Osteoblast (primary cell): ENCODE measurements at regions not wholly inside any gene's neighbourhood (a gene's known extent, or its start where the extent isn't known, plus 50 kb on each side); places are given as distances from the start of the nearest gene placed in this dataset.

ENCODE experiments used
- DNase-seq: peaks from one replicate; pipeline ENCODE4 v3.0.0; 2011; ENCODE audit warnings: low spot score, mixed read lengths; ENCODE audit not compliant: insufficient read length; ENCODE audit errors: missing footprints
- H2AFZ ChIP-seq: 2 replicates; pipeline ENCODE4 v1.6.0; 2011; ENCODE audit warnings: mild to moderate bottlenecking, low read length
- H3K27ac ChIP-seq: 2 replicates; pipeline ENCODE4 v1.5.1; 2011; ENCODE audit warnings: mild to moderate bottlenecking, low read depth, low read length, moderate library complexity
- H3K27me3 ChIP-seq: 2 replicates; pipeline ENCODE4 v1.6.0; 2012; ENCODE audit warnings: mild to moderate bottlenecking, control low read depth, inconsistent platforms, low read length, moderate library complexity; ENCODE audit not compliant: insufficient read depth
- H3K36me3 ChIP-seq: 2 replicates; pipeline ENCODE4 v1.5.1; 2011; ENCODE audit warnings: mild to moderate bottlenecking, low read length, control low read depth, moderate library complexity; ENCODE audit not compliant: insufficient read depth
- H3K4me1 ChIP-seq: 2 replicates; pipeline ENCODE4 v1.5.1; 2011; ENCODE audit warnings: mild to moderate bottlenecking, low read length, control low read depth, moderate library complexity; ENCODE audit not compliant: insufficient read depth
- H3K4me2 ChIP-seq: 2 replicates; pipeline ENCODE4 v1.6.0; 2011; ENCODE audit warnings: mild to moderate bottlenecking, low read length; ENCODE audit not compliant: insufficient read depth
- H3K4me3 ChIP-seq: fragments of 200-600 bp; sonication (generic); 3 replicates; pipeline ENCODE4 v1.5.1; 2012; ENCODE audit warnings: mild to moderate bottlenecking, low read length, inconsistent platforms; ENCODE audit not compliant: insufficient read depth
- H3K79me2 ChIP-seq: 2 replicates; pipeline ENCODE4 v1.6.0; 2012; ENCODE audit warnings: mild to moderate bottlenecking, low read length, control low read depth, inconsistent platforms; ENCODE audit not compliant: insufficient read depth
- H3K9me3 ChIP-seq: 2 replicates; pipeline ENCODE4 v1.5.1; 2011; ENCODE audit warnings: low read depth, low read length, control low read depth
- H4K20me1 ChIP-seq: 2 replicates; pipeline ENCODE4 v1.6.0; 2012; ENCODE audit warnings: mild to moderate bottlenecking, low read length, control low read depth; ENCODE audit not compliant: insufficient read depth
- TF ChIP-seq, protein P1 (sequence below): IDR thresholded peaks from 2 replicates; pipeline ENCODE4 v1.5.1; 2011; ENCODE audit warnings: mild to moderate bottlenecking, low read depth, low read length, moderate library complexity; ENCODE audit errors: extremely low read depth

DNA sequence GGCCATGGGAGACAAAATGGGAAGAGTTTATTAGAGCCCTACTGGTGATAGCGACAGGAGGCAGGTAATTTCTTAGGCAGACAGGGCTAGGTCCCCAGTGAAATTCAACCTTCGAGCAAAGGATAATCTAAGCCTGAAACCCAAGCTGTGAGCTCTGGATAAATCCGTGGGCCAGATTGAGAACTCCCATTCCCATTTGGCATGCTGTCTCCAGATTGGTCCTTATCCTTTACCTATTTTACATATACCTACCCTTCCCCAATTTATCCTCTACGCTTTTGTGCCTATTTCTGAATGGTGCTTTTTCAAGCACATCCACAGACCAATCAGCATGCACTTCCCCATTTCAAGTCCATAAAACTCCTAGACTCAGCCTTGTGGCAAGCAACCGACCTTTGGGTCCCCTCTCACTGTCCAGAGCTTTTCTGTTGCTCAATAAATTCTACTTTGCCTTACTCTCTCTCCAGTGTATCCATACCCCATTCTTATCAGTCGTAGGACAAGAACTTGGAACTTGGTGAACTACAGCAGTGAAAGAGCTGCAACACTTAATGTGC is 268.0 kb downstream of the MYCN start:
- no peaks in the 10 kb centered on the region for H3K9me3 ChIP-seq
- TF ChIP-seq, protein P1, sequence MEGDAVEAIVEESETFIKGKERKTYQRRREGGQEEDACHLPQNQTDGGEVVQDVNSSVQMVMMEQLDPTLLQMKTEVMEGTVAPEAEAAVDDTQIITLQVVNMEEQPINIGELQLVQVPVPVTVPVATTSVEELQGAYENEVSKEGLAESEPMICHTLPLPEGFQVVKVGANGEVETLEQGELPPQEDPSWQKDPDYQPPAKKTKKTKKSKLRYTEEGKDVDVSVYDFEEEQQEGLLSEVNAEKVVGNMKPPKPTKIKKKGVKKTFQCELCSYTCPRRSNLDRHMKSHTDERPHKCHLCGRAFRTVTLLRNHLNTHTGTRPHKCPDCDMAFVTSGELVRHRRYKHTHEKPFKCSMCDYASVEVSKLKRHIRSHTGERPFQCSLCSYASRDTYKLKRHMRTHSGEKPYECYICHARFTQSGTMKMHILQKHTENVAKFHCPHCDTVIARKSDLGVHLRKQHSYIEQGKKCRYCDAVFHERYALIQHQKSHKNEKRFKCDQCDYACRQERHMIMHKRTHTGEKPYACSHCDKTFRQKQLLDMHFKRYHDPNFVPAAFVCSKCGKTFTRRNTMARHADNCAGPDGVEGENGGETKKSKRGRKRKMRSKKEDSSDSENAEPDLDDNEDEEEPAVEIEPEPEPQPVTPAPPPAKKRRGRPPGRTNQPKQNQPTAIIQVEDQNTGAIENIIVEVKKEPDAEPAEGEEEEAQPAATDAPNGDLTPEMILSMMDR: no peak
- H3K27ac ChIP-seq: no peak overlapping the region

GRCh38 chr2:16207611-16208010 is 267.3 kb downstream of the MYCN start:
- Histone ChIP-seq H4K20me1 (no peaks in the 10 kb centered on the region), H3K4me3 (no peak overlapping the region), H3K36me3 (no peaks in the 10 kb centered on the region), H3K4me2 (no peak overlapping the region), H2AFZ (no peak overlapping the region), H3K79me2 (no peaks in the 10 kb centered on the region), H3K4me1 (no peaks in the 10 kb centered on the region), H3K27ac (no peak overlapping the region), H3K27me3 (no peaks in the 10 kb centered on the region), H3K9me3 (no peaks in the 10 kb centered on the region)
- TF ChIP-seq, protein P1: no peak
- DNase-seq: no peak

More for the DNA sequence above, 268.0 kb downstream of the MYCN start:
- DNase-seq: no peak
- Histone ChIP-seq H3K4me1 (no peaks in the 10 kb centered on the region), H3K27me3 (no peaks in the 10 kb centered on the region), H4K20me1 (no peaks in the 10 kb centered on the region), H3K79me2 (no peaks in the 10 kb centered on the region), H3K4me3 (no peak overlapping the region), H3K4me2 (no peak overlapping the region), H3K36me3 (no peaks in the 10 kb centered on the region), H2AFZ (no peak overlapping the region)

DNA sequence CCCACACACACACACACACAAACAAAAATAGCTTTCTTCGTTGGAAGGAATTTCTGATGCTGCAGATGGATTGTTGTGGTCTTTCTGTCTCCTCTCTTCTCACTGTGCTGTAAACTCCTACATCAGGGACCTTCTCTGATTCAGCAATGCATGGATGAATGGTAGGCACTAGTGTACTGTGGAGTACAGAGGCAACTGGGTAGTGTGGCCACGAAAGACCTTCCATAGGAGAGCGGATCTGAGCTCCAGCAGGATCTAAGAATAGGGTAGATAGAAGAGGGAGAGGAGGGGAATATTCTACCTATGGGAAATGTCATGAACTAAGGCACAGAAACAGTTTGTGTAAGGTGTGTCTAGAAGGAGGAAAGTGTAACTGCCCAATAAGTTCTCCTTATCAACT is 266.8 kb downstream of the MYCN start:
- Histone ChIP-seq H3K4me3 (no peak overlapping the region), H3K36me3 (no peaks in the 10 kb centered on the region), H3K27ac (no peak overlapping the region), H2AFZ (no peak overlapping the region), H4K20me1 (no peaks in the 10 kb centered on the region), H3K9me3 (no peaks in the 10 kb centered on the region), H3K27me3 (no peaks in the 10 kb centered on the region), H3K4me2 (no peak overlapping the region), H3K79me2 (no peaks in the 10 kb centered on the region), H3K4me1 (no peaks in the 10 kb centered on the region)
- DNase-seq: no peak
- TF ChIP-seq, protein P1: no peak

DNA sequence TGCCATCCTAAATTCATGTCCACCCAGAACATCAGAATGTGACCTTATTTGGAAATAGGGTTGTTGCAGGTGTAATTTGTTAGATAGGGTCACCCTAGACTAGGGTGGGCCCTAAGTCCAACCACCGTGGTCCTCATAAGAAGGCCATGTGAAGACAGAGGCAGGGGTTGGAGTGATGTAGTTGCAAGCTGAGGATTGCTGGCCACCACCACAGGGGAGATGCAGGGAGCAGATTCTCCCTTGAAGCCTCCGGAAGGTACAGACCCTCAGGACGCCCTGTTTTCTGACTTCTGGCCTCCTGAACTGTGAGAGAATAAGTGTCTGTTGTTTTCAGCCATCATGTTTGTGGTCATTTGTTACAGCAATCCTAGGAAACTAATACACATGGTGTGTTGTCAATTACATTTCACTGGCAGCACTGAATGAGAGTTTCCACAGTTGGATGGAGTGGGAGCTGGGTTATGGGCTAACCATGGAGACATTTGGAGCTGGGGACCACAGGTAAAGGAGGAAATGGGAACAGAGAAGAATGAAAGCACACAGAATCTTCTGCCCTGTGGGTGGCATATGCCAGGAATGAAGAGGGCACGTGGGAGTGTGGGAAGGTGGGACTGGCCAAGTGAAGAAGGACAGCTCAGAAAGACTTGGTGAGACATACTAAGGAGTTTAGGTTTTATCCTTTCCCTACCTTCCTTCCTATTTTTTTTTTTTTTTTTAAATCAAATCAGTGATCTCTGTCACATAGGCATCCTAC is 266.0 kb downstream of the MYCN start:
- DNase-seq: no peak
- H3K79me2 ChIP-seq: no peaks in the 10 kb centered on the region

More for the DNA sequence above, 266.0 kb downstream of the MYCN start:
- H3K9me3 ChIP-seq: no peaks in the 10 kb centered on the region
- no peak overlapping the region for H3K4me3 ChIP-seq
- no peaks in the 10 kb centered on the region for H3K4me1 ChIP-seq
- no peaks in the 10 kb centered on the region for H3K27me3 ChIP-seq
- H3K4me2 ChIP-seq: no peak overlapping the region
- H4K20me1 ChIP-seq: no peaks in the 10 kb centered on the region
- H2AFZ ChIP-seq: no peak overlapping the region
- TF ChIP-seq, protein P1: no peak
- no peaks in the 10 kb centered on the region for H3K36me3 ChIP-seq
- H3K27ac ChIP-seq: no peak overlapping the region
